Gastroesophageal sphincter (tissue), 3 donors: ENCODE measurements at regions not wholly inside any gene's neighbourhood (a gene's known extent, or its start where the extent isn't known, plus 50 kb on each side); places are given as distances from the start of the nearest gene placed in this dataset.

Source experiments
- POLR2A ChIP-seq, 2 donors: fragments of 450-650 bp; IDR thresholded peaks; one replicate each; pipeline ENCODE4 v1.6.1; 2017; ENCODE audit warnings: antibody characterized with exemption in 2 of 2, mild to moderate bottlenecking in 2 of 2, moderate library complexity in 1 of 2
- TF ChIP-seq, protein P1 (sequence below), 4 experiments: fragments of 200-600 bp in 2 of 4; fragments of 450-650 bp in 2 of 4; sonication (generic) in 1 of 4; IDR thresholded peaks; one replicate each; pipeline ENCODE4 v1.5.1; 2017 to 2019; ENCODE audit warnings: antibody characterized with exemption in 4 of 4, mild to moderate bottlenecking in 2 of 4, moderate library complexity in 2 of 4

GRCh38 chr20:6956056-6956455 lies 188.6 kb downstream of the BMP2 start:
- no peak for TF ChIP-seq POLR2A (IDR thresholded peaks at IDR 0.05)
- TF ChIP-seq, protein P1, sequence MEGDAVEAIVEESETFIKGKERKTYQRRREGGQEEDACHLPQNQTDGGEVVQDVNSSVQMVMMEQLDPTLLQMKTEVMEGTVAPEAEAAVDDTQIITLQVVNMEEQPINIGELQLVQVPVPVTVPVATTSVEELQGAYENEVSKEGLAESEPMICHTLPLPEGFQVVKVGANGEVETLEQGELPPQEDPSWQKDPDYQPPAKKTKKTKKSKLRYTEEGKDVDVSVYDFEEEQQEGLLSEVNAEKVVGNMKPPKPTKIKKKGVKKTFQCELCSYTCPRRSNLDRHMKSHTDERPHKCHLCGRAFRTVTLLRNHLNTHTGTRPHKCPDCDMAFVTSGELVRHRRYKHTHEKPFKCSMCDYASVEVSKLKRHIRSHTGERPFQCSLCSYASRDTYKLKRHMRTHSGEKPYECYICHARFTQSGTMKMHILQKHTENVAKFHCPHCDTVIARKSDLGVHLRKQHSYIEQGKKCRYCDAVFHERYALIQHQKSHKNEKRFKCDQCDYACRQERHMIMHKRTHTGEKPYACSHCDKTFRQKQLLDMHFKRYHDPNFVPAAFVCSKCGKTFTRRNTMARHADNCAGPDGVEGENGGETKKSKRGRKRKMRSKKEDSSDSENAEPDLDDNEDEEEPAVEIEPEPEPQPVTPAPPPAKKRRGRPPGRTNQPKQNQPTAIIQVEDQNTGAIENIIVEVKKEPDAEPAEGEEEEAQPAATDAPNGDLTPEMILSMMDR (IDR thresholded peaks at IDR 0.05) = no peak
